ENCODE measurements at regions not wholly inside any gene's neighbourhood (a gene's known extent, or its start where the extent isn't known, plus 50 kb on each side); places are given as distances from the start of the nearest gene placed in this dataset.
A peak's percentile ranks its signal among the peaks of the same experiment; 100 is the strongest.

- no peak for DNase-seq
Measured at GRCh38 chr1:191901651-191902050, 256.6 kb upstream of the RGS18 start.

- no peak for DNase-seq
Measured at GRCh38 chr1:191904991-191905390, 253.3 kb upstream of the RGS18 start.

- DNase-seq = peak; percentile 20
Measured at GRCh38 chr1:191905781-191906180, 252.5 kb upstream of the RGS18 start.

- DNase-seq = no peak
Measured at GRCh38 chr1:191907121-191907520, 251.1 kb upstream of the RGS18 start.

- no peak for DNase-seq
Measured at GRCh38 chr1:191910245-191910644, 248.0 kb upstream of the RGS18 start.

GRCh38 chr1:191912517-191912916 is 245.7 kb upstream of the RGS18 start:
- DNase-seq = no peak

GRCh38 chr1:191913260-191913977 is 244.8 kb upstream of the RGS18 start:
- DNase-seq = peak; percentile 12

- no peak for DNase-seq
Measured at GRCh38 chr1:191929383-191929782, 228.9 kb upstream of the RGS18 start.

- no peak for DNase-seq
Measured at GRCh38 chr1:191943684-191944083, 214.6 kb upstream of the RGS18 start.

GRCh38 chr1:191953526-191953925 is 204.7 kb upstream of the RGS18 start:
- DNase-seq = no peak

- no peak for DNase-seq
Measured at GRCh38 chr1:191959856-191960255, 198.4 kb upstream of the RGS18 start.

GRCh38 chr1:191963286-191963685 is 195.0 kb upstream of the RGS18 start:
- no peak for DNase-seq

GRCh38 chr1:191963781-191964455 is 194.3 kb upstream of the RGS18 start:
- DNase-seq = no peak

- DNase-seq = no peak
Measured at GRCh38 chr1:191969290-191969689, 189.0 kb upstream of the RGS18 start.

GRCh38 chr1:191970116-191970515 is 188.1 kb upstream of the RGS18 start:
- peak; percentile 54 for DNase-seq

GRCh38 chr1:191971447-191971846 is 186.8 kb upstream of the RGS18 start:
- DNase-seq = no peak

- no peak for DNase-seq
Measured at GRCh38 chr1:191974004-191974403, 184.3 kb upstream of the RGS18 start.

- no peak for DNase-seq
Measured at GRCh38 chr1:191977874-191978506, 180.3 kb upstream of the RGS18 start.

- no peak for DNase-seq
Measured at GRCh38 chr1:191984856-191985255, 173.4 kb upstream of the RGS18 start.

- DNase-seq = no peak
Measured at GRCh38 chr1:191992118-191992517, 166.1 kb upstream of the RGS18 start.

GRCh38 chr1:191993549-191993948 is 164.7 kb upstream of the RGS18 start:
- DNase-seq = no peak

- no peak for DNase-seq
Measured at GRCh38 chr1:192002063-192002462, 156.2 kb upstream of the RGS18 start.

GRCh38 chr1:192003295-192004077 is 154.8 kb upstream of the RGS18 start:
- peak; percentile 16 for DNase-seq
